GM10266 (cell line): ENCODE measurements at regions not wholly inside any gene's neighbourhood (a gene's known extent, or its start where the extent isn't known, plus 50 kb on each side); places are given as distances from the start of the nearest gene placed in this dataset.

Experiments used
- DNase-seq: peaks from one replicate; pipeline ENCODE4 v3.0.0; 2012; ENCODE audit errors: extremely low spot score
- CTCF ChIP-seq: IDR thresholded peaks from 2 replicates; pipeline ENCODE4 v1.5.1; 2012; ENCODE audit warnings: mild to moderate bottlenecking, low read depth; ENCODE audit not compliant: control insufficient read depth, insufficient read depth; ENCODE audit errors: missing control alignments

GRCh38 chr10:53569455-53569854, 796.9 kb upstream of the MBL2 start:
- no peak for TF ChIP-seq CTCF
- no peak for DNase-seq

GRCh38 chr10:53548664-53549063, 776.1 kb upstream of the MBL2 start:
- no peak for TF ChIP-seq CTCF
- DNase-seq = no peak

- no peak for DNase-seq
- no peak for TF ChIP-seq CTCF
Observed at GRCh38 chr10:53547364-53547763, 774.8 kb upstream of the MBL2 start.

DNA sequence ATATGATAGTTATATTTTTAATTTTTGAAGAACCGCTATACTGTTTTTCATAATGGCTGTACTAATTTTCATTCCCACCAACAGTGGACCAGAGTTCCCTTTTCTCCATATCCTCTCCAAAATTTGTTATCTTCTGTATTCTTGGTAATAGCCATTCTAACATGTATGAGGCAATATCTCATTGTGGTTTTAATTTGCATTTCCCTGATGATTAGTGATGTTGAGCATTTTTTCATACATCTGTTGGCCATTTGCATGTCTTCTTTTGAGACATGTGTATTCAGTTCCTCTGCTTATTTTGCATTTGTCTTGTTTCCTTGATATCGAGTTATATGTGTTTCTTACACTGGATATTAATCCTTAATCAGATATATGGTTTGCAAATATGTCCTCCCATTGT, 770.8 kb upstream of the MBL2 start:
- no peak for TF ChIP-seq CTCF
- no peak for DNase-seq

GRCh38 chr10:53537508-53537907, 764.9 kb upstream of the MBL2 start:
- DNase-seq = no peak
- no peak for TF ChIP-seq CTCF

- DNase-seq = no peak
- no peak for TF ChIP-seq CTCF
Observed at GRCh38 chr10:53536322-53536721, 763.7 kb upstream of the MBL2 start.

DNA sequence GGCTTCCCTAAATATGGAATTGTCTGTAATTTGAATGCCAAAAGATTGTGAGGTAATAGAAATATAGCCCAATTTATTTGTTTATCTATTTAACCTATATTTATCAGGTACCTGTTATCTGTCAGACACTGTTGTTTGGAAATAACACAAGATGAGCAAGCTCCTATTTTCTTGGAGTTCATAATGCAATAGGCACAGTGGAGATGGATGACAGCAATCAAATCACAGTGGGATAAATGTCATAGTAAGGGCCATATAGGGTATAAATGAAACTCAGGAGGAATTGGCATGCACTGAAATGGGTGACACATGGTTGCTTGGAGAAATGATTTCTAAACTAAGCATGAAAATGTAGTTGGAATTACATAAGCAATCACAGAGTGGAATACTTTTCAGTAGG, 761.8 kb upstream of the MBL2 start:
- DNase-seq = no peak
- TF ChIP-seq CTCF = no peak
